AG10803 (cell line): ENCODE measurements at regions not wholly inside any gene's neighbourhood (a gene's known extent, or its start where the extent isn't known, plus 50 kb on each side); places are given as distances from the start of the nearest gene placed in this dataset.

ENCODE experiments used
- DNase-seq: peaks from one replicate; pipeline ENCODE4 v3.0.0; 2010; ENCODE audit warnings: low read depth
- H3K4me3 ChIP-seq: 2 replicates; pipeline ENCODE4 v1.5.1; 2011; ENCODE audit warnings: mild to moderate bottlenecking, low read length, control low read depth
- CTCF ChIP-seq: conservative IDR thresholded peaks from 2 replicates; pipeline ENCODE4 v1.5.1; 2011; ENCODE audit warnings: mild to moderate bottlenecking, low read length, control low read depth, inconsistent platforms

GRCh38 chr2:163801486-163801885 is 65.7 kb upstream of the FIGN start:
- no peak for DNase-seq
- no peak overlapping the region for H3K4me3 ChIP-seq

GRCh38 chr2:163800951-163801381 is 65.2 kb upstream of the FIGN start:
- H3K4me3 ChIP-seq, result no peak overlapping the region
- TF ChIP-seq CTCF, result no peak
- DNase-seq, result peak; percentile 72

More at GRCh38 chr2:163801486-163801885, 65.7 kb upstream of the FIGN start:
- TF ChIP-seq CTCF, result no peak

- H3K4me3 ChIP-seq, result no peak overlapping the region
- no peak for DNase-seq
- no peak for TF ChIP-seq CTCF
Observed at GRCh38 chr2:163799807-163800206, 64.0 kb upstream of the FIGN start.

GRCh38 chr2:163794635-163795034 is 58.8 kb upstream of the FIGN start:
- no peak for TF ChIP-seq CTCF
- H3K4me3 ChIP-seq, result no peak overlapping the region
- DNase-seq, result peak; percentile 5
